HepG2 (cell line): ENCODE measurements at regions not wholly inside any gene's neighbourhood (a gene's known extent, or its start where the extent isn't known, plus 50 kb on each side); places are given as distances from the start of the nearest gene placed in this dataset.

Experiments used
- ATAC-seq: fragments of 200-7000 bp; cut with Tn5 transposase; 3 replicates; pipeline ENCODE4 v1.9.1; 2020; ENCODE audit warnings: mild to moderate bottlenecking, moderate library complexity
- BruUV-seq: library from RNA; stranded (reverse); fragments of 400-500 nt; replicated peaks from 2 replicates; lab custom pipeline; 2021; lab: Mats Ljungman, UMichigan
- CTCF ChIA-PET: fragments of 300-600 bp; formaldehyde crosslinking; extraction: SDS; loops from one replicate; lab custom pipeline; 2021; ENCODE audit warnings: low total read pairs, inconsistent platforms, low intra/inter-chr PET ratio; lab: Yijun Ruan, JAX
- POLR2A ChIA-PET: fragments of 350-600 bp; sonication (Branson Sonifier 250); formaldehyde crosslinking; loops from one replicate; lab custom pipeline; 2020; ENCODE audit warnings: antibody characterized with exemption, inconsistent platforms; lab: Yijun Ruan, JAX
- DNase-seq: peaks from one replicate; pipeline ENCODE4 v3.0.0-alpha.2; 2015; ENCODE audit warnings: low spot score
- FAIRE-seq: peaks from 3 replicates; lab custom pipeline; 2011; peaks lifted over from hg19 to GRCh38; lab: Jason Lieb, UNC
- H2AFZ ChIP-seq: one replicate; pipeline ENCODE4 v1.6.1; 2011; ENCODE audit warnings: low read length, inconsistent platforms
- H3K27ac ChIP-seq: fragments of 300-600 bp; 3 replicates; pipeline ENCODE4 v1.8.0; 2011; ENCODE audit warnings: mixed run types, mild to moderate bottlenecking, mixed read lengths, low read length, inconsistent platforms; ENCODE audit not compliant: insufficient read depth; ENCODE audit errors: extremely low read length
- H3K27me3 ChIP-seq, 2 experiments: fragments of 200-600 bp in 1 of 2; 2 replicates in 1 of 2; 3 replicates in 1 of 2; pipeline versions ENCODE4 v1.6.0 to v1.8.0; 2011; ENCODE audit warnings: low read length in 2 of 2, mild to moderate bottlenecking in 2 of 2, moderate library complexity in 2 of 2, inconsistent platforms in 1 of 2; ENCODE audit not compliant: insufficient read depth in 2 of 2, control insufficient read depth in 1 of 2
- H3K36me3 ChIP-seq, 2 experiments: fragments of 200-600 bp in 1 of 2; replicated peaks in 1 of 2; 2 replicates in 1 of 2; 3 replicates in 1 of 2; pipeline versions ENCODE4 v1.5.1 to v1.8.0; 2011; ENCODE audit warnings: low read length in 2 of 2, inconsistent platforms in 1 of 2; ENCODE audit not compliant: insufficient read depth in 2 of 2, control insufficient read depth in 1 of 2
- H3K4me1 ChIP-seq: 2 replicates; pipeline ENCODE4 v1.5.1; 2012; ENCODE audit warnings: low read length, inconsistent platforms; ENCODE audit not compliant: insufficient read depth
- H3K4me2 ChIP-seq: 2 replicates; pipeline ENCODE4 v1.6.0; 2011; ENCODE audit warnings: low read depth, low read length, inconsistent platforms
- H3K4me3 ChIP-seq, 3 experiments: fragments of 200-600 bp in 1 of 3; sonication (generic), shearing (Covaris generic) in 1 of 3; replicated peaks in 1 of 3; 2 replicates each; pipeline ENCODE4 v1.5.1; 2011 to 2016; ENCODE audit warnings: low read length in 3 of 3, inconsistent platforms in 2 of 3, low read depth in 2 of 3, mild to moderate bottlenecking in 2 of 3, control low read depth in 1 of 3, mixed read lengths in 1 of 3; ENCODE audit not compliant: insufficient read depth in 1 of 3
- H3K79me2 ChIP-seq: one replicate; pipeline ENCODE4 v1.6.1; 2011; ENCODE audit warnings: low read length, inconsistent platforms; ENCODE audit not compliant: insufficient read depth
- H3K9ac ChIP-seq: 2 replicates; pipeline ENCODE4 v1.6.0; 2011; ENCODE audit warnings: mild to moderate bottlenecking, low read depth, low read length, inconsistent platforms; ENCODE audit not compliant: insufficient read depth
- H3K9me3 ChIP-seq: 2 replicates; pipeline ENCODE4 v1.5.1; 2012; ENCODE audit warnings: mild to moderate bottlenecking, low read length
- H4K20me1 ChIP-seq: 2 replicates; pipeline ENCODE4 v1.6.0; 2011; ENCODE audit warnings: inconsistent platforms, mild to moderate bottlenecking, low read length, moderate library complexity; ENCODE audit not compliant: insufficient read depth
- AGO2 ChIP-seq: fragments of 200-400 bp; formaldehyde crosslinking; optimal IDR thresholded peaks from 2 replicates; pipeline ENCODE3; 2017; ENCODE audit warnings: mild to moderate bottlenecking, low read depth, low read length, moderate library complexity
- ATM ChIP-seq: fragments of 450-650 bp; IDR thresholded peaks from 2 replicates; pipeline ENCODE4 v1.7.1; 2017; ENCODE audit warnings: mild to moderate bottlenecking, borderline replicate concordance
- FOXM1 ChIP-seq: sonication (generic); formaldehyde crosslinking; IDR thresholded peaks from 2 replicates; pipeline ENCODE4 v1.5.0; 2020; ENCODE audit warnings: missing genetic modification reagents
- FOXP4 ChIP-seq: sonication (generic); formaldehyde crosslinking; IDR thresholded peaks from 2 replicates; pipeline ENCODE4 v1.4.0; 2020; ENCODE audit warnings: missing genetic modification reagents
- IRF9 ChIP-seq: sonication (generic); formaldehyde crosslinking; IDR thresholded peaks from 2 replicates; pipeline ENCODE4 v1.8.0; 2022; ENCODE audit warnings: missing genetic modification reagents, mild to moderate bottlenecking, borderline replicate concordance
- JARID2 ChIP-seq: sonication (generic); formaldehyde crosslinking; IDR thresholded peaks from 2 replicates; pipeline ENCODE4 v1.8.1; 2023; ENCODE audit warnings: missing genetic modification reagents, inconsistent platforms; ENCODE audit not compliant: insufficient replicate concordance
- MTF2 ChIP-seq: sonication (generic); formaldehyde crosslinking; IDR thresholded peaks from 2 replicates; pipeline ENCODE4 v1.5.0; 2020; ENCODE audit warnings: missing genetic modification reagents, borderline replicate concordance
- SAP130 ChIP-seq: IDR thresholded peaks from 2 replicates; pipeline ENCODE4 v1.6.1; 2016; ENCODE audit warnings: low read depth
- TBP ChIP-seq: sonication (generic); formaldehyde crosslinking; IDR thresholded peaks from 2 replicates; pipeline ENCODE4 v1.5.0; 2020; ENCODE audit warnings: missing genetic modification reagents
- ZFP36L2 ChIP-seq: sonication (generic); formaldehyde crosslinking; IDR thresholded peaks from 2 replicates; pipeline ENCODE4 v1.4.0; 2020; ENCODE audit warnings: missing genetic modification reagents
- ZFP37 ChIP-seq: sonication (generic); formaldehyde crosslinking; IDR thresholded peaks from 2 replicates; pipeline ENCODE4 v1.4.0; 2020; ENCODE audit warnings: missing genetic modification reagents, borderline replicate concordance
- ZFP90 ChIP-seq: sonication (generic); formaldehyde crosslinking; IDR thresholded peaks from 2 replicates; pipeline ENCODE4 v1.8.0; 2022; ENCODE audit warnings: missing genetic modification reagents, mild to moderate bottlenecking, inconsistent platforms, borderline replicate concordance
- ZHX1 ChIP-seq: sonication (generic); formaldehyde crosslinking; IDR thresholded peaks from 2 replicates; pipeline ENCODE4 v1.8.1; 2022; ENCODE audit warnings: low read depth, mild to moderate bottlenecking, missing genetic modification reagents
- ZMYM4 ChIP-seq: sonication (generic); formaldehyde crosslinking; IDR thresholded peaks from 2 replicates; pipeline ENCODE4 v1.8.1; 2023; ENCODE audit warnings: mild to moderate bottlenecking, missing genetic modification reagents
- ZNF501 ChIP-seq: sonication (generic); formaldehyde crosslinking; IDR thresholded peaks from 2 replicates; pipeline ENCODE4 v1.5.1; 2020; ENCODE audit warnings: mild to moderate bottlenecking, moderate library complexity, missing genetic modification reagents
- ZNF850 ChIP-seq: sonication (generic); formaldehyde crosslinking; conservative IDR thresholded peaks from 2 replicates; pipeline ENCODE4 v1.9.0; 2021; ENCODE audit warnings: mild to moderate bottlenecking, missing genetic modification reagents
- ZNF879 ChIP-seq: sonication (generic); formaldehyde crosslinking; IDR thresholded peaks from 2 replicates; pipeline ENCODE4 v1.8.1; 2023; ENCODE audit warnings: missing genetic modification reagents
- WGBS: methylation state at CpG from one replicate; pipeline ENCODE4 v1.1.6; 2017; ENCODE audit warnings: low lambda C conversion rate; 5-methylcytosine and 5-hydroxymethylcytosine counted together
- in situ Hi-C: cut with HindIII; loops from 2 replicates; pipeline ENCODE4 v1.10.0; 2017; ENCODE audit warnings: low pct_unique_long_range_greater_than_20kb; ENCODE audit not compliant: extremely low pct_ligation_motif_present
- intact Hi-C: fragments of 100-400 bp; cut with micrococcal nuclease; formaldehyde crosslinking; loops from one replicate; pipeline ENCODE4 v1.10.0; 2022; ENCODE audit not compliant: unreplicated experiment
- TF ChIP-seq, protein P1 (sequence below): sonication (generic); formaldehyde crosslinking; IDR thresholded peaks from 2 replicates; pipeline ENCODE4 v1.9.0; 2022; ENCODE audit warnings: low read depth, missing genetic modification reagents

DNA sequence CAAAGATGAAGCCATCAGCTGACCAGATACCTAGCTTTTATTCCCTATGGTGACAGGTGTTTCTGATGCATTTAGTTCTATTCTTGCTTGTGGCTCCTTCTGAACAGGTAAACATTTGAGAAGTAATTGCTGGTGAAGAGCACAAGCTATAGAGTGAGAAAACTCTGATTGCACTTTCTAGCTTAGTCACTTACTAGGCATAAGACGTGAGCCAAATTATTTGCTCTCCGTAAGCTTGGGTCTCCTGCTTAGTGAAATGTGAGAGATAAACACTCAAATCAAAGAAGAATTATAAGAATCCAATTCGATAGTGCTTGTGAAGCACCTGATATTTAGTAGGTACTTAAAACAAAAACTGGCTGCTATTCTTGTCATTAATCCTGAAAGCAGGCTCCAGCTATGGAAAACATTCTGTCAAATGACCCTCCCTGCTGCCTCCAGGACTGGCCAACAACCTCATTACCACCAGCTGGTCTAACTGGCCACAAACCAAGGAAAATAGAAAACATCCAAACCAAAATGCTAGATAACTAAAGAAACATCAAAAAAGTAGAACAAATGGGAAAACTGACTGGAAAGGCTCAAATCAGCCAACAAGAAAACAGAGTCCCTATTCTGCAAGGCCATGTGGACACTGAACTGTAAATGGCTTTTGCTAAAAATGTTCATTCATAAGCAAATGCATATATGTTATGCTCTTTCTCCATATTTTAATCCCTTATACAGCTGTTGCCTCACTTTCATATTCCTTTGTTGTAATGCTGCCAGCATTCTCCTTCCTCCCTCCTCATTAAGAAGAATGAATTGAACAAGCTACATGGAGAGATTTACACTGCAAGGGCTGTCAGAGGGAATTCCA lies 616.1 kb downstream of the DTWD2 start:
- Histone ChIP-seq H3K9me3 (no peaks in the 10 kb centered on the region), H3K4me2 (no peak overlapping the region), H3K4me1 (no peaks in the 10 kb centered on the region), H3K79me2 (no peaks in the 10 kb centered on the region), H3K9ac (no peak overlapping the region), H3K27ac (no peak overlapping the region), H3K36me3 (no peaks in the 10 kb centered on the region), H2AFZ (no peak overlapping the region), H3K4me3 (no peak overlapping the region), H3K27me3 (no peaks in the 10 kb centered on the region; a peak in 1 of 5 replicates), H4K20me1 (no peaks in the 10 kb centered on the region)
- ATAC-seq (no peak), FAIRE-seq (no peak), DNase-seq (no peak)
- CTCF ChIA-PET, result no interaction called here
- no TSS peak for BruUV-seq
- WGBS, result 12% methylated on average over 3 of the region's 3 CpGs
- intact Hi-C loops, result no loop called here
- in situ Hi-C loops, result no loop called here
- POLR2A ChIA-PET, result no interaction called here
- TF ChIP-seq SAP130 (CRISPR knock-in tag) (no peak), ZMYM4 (no peak), AGO2 (no peak), FOXP4 (CRISPR knock-in tag) (no peak), FOXM1 (no peak), ZHX1 (CRISPR knock-in tag) (no peak), TBP (CRISPR knock-in tag) (no peak), ZFP37 (CRISPR knock-in tag) (no peak), ZNF850 (CRISPR knock-in tag) (no peak), ATM (no peak), ZNF879 (CRISPR knock-in tag) (no peak), ZFP90 (CRISPR knock-in tag) (no peak), JARID2 (CRISPR knock-in tag) (no peak), ZNF501 (CRISPR knock-in tag) (no peak), IRF9 (CRISPR knock-in tag) (no peak), ZFP36L2 (no peak), MTF2 (CRISPR knock-in tag) (no peak)
- TF ChIP-seq, protein P1, sequence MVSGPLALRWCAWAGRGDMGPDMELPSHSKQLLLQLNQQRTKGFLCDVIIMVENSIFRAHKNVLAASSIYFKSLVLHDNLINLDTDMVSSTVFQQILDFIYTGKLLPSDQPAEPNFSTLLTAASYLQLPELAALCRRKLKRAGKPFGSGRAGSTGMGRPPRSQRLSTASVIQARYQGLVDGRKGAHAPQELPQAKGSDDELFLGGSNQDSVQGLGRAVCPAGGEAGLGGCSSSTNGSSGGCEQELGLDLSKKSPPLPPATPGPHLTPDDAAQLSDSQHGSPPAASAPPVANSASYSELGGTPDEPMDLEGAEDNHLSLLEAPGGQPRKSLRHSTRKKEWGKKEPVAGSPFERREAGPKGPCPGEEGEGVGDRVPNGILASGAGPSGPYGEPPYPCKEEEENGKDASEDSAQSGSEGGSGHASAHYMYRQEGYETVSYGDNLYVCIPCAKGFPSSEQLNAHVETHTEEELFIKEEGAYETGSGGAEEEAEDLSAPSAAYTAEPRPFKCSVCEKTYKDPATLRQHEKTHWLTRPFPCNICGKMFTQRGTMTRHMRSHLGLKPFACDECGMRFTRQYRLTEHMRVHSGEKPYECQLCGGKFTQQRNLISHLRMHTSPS (CRISPR knock-in tag), result no peak
